GM21390 (cell line): ENCODE measurements at regions not wholly inside any gene's neighbourhood (a gene's known extent, or its start where the extent isn't known, plus 50 kb on each side); places are given as distances from the start of the nearest gene placed in this dataset.
"Not testable (repeated sequence)": the region's sequence is repeated elsewhere in the genome, so short reads cannot be mapped to it uniquely, and the experiment has no call there.

Source experiments
- ATAC-seq: cut with Tn5 transposase; IDR thresholded peaks from one replicate; pipeline ENCODE4 v1.9.1; 2021; ENCODE audit not compliant: unreplicated experiment

GRCh38 chrX:31014474-31014873 lies 57.4 kb downstream of the FTHL17 start:
- ATAC-seq: not testable (repeated sequence)

GRCh38 chrX:31012509-31013025 lies 59.3 kb downstream of the FTHL17 start:
- ATAC-seq: no peak

- no peak for ATAC-seq
Observed at GRCh38 chrX:31007321-31007720, 64.5 kb downstream of the FTHL17 start.

GRCh38 chrX:31006027-31006426 lies 65.8 kb downstream of the FTHL17 start:
- ATAC-seq: no peak

GRCh38 chrX:30997411-30997810 lies 74.4 kb downstream of the FTHL17 start:
- ATAC-seq: no peak

GRCh38 chrX:30995705-30996104 lies 76.1 kb downstream of the FTHL17 start:
- ATAC-seq: no peak

- no peak for ATAC-seq
Observed at GRCh38 chrX:30995060-30995700, 76.7 kb downstream of the FTHL17 start.

- not testable (repeated sequence) for ATAC-seq
Observed at GRCh38 chrX:30994018-30994417, 77.8 kb downstream of the FTHL17 start.

GRCh38 chrX:30992381-30992904 lies 79.4 kb downstream of the FTHL17 start:
- no peak for ATAC-seq

- ATAC-seq: no peak
Observed at GRCh38 chrX:30990361-30990760, 81.5 kb downstream of the FTHL17 start.

GRCh38 chrX:30982467-30982866 lies 89.4 kb downstream of the FTHL17 start:
- ATAC-seq: no peak

GRCh38 chrX:30981968-30982367 lies 89.9 kb downstream of the FTHL17 start:
- no peak for ATAC-seq

GRCh38 chrX:30979271-30979670 lies 90.2 kb upstream of the TAB3 start:
- ATAC-seq: no peak

GRCh38 chrX:30975467-30975866 lies 86.4 kb upstream of the TAB3 start:
- no peak for ATAC-seq

GRCh38 chrX:30973784-30974427 lies 84.9 kb upstream of the TAB3 start:
- ATAC-seq: no peak

GRCh38 chrX:30971774-30972603 lies 82.9 kb upstream of the TAB3 start:
- ATAC-seq: peak; percentile 96

GRCh38 chrX:30967516-30967915 lies 78.5 kb upstream of the TAB3 start:
- no peak for ATAC-seq

- ATAC-seq: no peak
Observed at GRCh38 chrX:30965767-30966166, 76.7 kb upstream of the TAB3 start.

- ATAC-seq: no peak
Observed at GRCh38 chrX:30961387-30962174, 72.5 kb upstream of the TAB3 start.

GRCh38 chrX:30957753-30958152 lies 68.7 kb upstream of the TAB3 start:
- ATAC-seq: no peak

- ATAC-seq: no peak
Observed at GRCh38 chrX:30955687-30956086, 66.6 kb upstream of the TAB3 start.
